ENCODE measurements at regions not wholly inside any gene's neighbourhood (a gene's known extent, or its start where the extent isn't known, plus 50 kb on each side); places are given as distances from the start of the nearest gene placed in this dataset.
A peak's percentile ranks its signal among the peaks of the same experiment; 100 is the strongest.

DNA sequence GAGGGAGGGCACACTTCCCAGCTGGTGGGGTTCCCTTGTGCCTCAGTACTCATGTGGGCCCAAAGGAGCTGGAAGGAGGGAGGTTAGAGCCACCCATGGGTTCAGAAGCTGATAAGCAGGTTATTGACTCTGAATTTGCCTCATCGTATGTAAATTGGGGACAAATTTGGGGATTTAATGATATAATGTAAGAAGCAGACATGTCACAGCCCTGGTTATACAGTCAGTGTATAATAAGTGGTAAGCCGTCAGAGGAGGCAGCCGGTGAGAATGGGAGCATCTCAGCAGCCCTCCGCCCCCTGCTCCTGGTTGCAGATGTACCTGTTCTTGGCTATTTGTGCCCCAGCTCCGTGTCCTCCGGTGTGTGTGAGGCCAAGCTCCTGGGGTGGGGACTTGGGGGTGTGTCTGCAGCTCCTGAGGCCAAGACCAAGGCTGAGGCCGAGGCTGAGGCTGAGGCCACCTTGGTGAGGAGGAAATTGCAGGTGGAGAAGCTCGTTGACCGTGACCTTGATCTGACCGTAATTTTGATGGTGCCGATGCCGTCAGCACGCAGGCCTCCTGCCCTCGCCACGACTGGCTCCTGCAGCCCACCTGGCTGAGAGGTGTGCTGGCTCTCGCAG, 288.1 kb downstream of the SEC14L1 start:
- Histone ChIP-seq H3K9me3 (ENCODE audit: control insufficient read depth in 5 of 5, low read length in 5 of 5) (no peaks in the 10 kb centered on the region), H3K9ac (ENCODE audit: low read length in 5 of 5) (peak overlapping the region in 2 of 5 donors; percentile 30 to 55), H3K36me3 (ENCODE audit: control insufficient read depth in 5 of 5, insufficient read depth in 5 of 5, low read length in 5 of 5) (no peaks in the 10 kb centered on the region), H3K27me3 (ENCODE audit: control insufficient read depth in 5 of 5, insufficient read depth in 4 of 5, low read length in 5 of 5) (no peaks in the 10 kb centered on the region), H3K4me1 (ENCODE audit: control insufficient read depth in 5 of 5, insufficient read depth in 5 of 5, low read length in 5 of 5) (peaks cover 38 to 84% (median 77%) of the 10 kb centered on the region in 5 donors), H3K4me3 (ENCODE audit: low read depth in 1 of 5, low read length in 5 of 5) (no peak overlapping the region), H3K27ac (ENCODE audit: low read depth, low read length) (peak overlapping the region; percentile 64)

DNA sequence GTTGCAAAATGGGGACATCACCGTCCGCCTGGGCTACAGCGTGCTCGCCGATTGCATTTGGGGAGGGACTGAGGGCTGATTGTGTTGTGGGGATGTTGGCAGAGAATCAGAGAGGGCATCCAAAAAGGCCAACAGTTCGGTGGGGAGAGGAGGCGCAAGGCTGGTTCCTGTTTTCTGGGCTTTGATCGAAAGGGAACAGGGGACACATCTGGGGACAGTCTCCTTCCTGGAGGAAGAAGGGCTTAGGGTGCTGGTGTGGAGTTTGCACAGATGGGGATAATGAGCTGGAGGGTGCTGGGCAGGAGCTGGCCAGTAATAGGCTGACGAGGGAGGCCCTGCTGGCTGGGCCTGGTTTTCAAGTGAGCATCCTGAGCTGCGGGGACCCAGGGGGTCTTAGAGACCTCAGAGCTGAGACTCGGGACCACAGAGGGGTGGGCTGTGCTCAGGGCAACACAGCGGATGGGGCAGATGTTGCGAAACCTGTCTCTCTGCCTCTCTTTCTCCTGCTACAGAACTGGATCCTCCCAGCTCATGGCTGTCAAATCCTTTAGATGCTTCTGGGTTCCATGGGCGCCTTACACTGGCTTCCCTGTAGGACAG, 288.7 kb downstream of the SEC14L1 start:
- Histone ChIP-seq H3K4me1 (ENCODE audit: control insufficient read depth in 5 of 5, insufficient read depth in 5 of 5, low read length in 5 of 5) (peaks cover 35 to 84% (median 77%) of the 10 kb centered on the region in 5 donors), H3K9ac (ENCODE audit: low read length in 5 of 5) (peak overlapping the region in 2 of 5 donors; percentile 22 to 55), H3K9me3 (ENCODE audit: control insufficient read depth in 5 of 5, low read length in 5 of 5) (no peaks in the 10 kb centered on the region), H3K36me3 (ENCODE audit: control insufficient read depth in 5 of 5, insufficient read depth in 5 of 5, low read length in 5 of 5) (no peaks in the 10 kb centered on the region), H3K4me3 (ENCODE audit: low read depth in 1 of 5, low read length in 5 of 5) (no peak overlapping the region), H3K27me3 (ENCODE audit: control insufficient read depth in 5 of 5, insufficient read depth in 4 of 5, low read length in 5 of 5) (no peaks in the 10 kb centered on the region), H3K27ac (ENCODE audit: low read depth, low read length) (peak overlapping the region; percentile 57)

DNA sequence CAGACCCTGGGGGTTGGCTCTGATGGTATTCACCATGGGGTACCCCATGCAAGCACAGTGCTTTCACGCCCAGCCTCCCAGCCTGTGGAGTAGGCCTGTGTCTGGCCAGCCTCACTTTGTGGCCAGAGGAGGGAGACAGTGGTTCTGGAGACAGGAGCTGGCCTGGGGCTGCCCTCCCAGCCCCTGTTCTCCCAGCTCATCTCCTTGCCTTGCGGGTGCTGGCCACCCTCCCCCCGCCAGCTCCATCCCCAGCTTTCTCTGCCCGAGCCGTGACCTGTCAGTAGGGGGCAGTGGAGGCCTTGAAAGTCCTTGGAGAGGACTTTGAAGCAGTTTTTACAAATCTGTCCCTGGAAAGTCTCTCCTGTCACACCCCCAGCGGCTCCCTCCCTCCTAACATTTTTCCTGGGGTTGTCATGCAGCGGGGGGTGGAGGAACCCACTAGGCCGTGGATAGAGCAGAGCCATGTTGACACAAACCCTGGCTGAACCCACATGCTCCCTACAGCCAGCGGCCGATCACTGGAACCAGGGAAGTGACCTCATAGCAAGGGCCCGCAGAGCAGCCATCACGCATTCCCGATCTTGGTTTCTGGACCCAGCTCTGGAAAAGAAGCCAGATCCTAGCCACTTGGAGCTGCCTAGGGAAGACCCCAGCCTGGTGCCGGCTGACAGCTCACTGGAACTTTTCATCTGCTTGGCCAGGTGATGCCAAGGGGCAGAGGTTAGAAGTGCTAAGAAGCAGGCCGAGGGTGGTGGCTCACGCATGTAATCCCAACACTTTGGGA, 289.4 kb downstream of the SEC14L1 start:
- Histone ChIP-seq H3K27ac (ENCODE audit: low read depth, low read length) (peak overlapping the region; percentile 57), H3K9me3 (ENCODE audit: control insufficient read depth in 5 of 5, low read length in 5 of 5) (no peaks in the 10 kb centered on the region), H3K36me3 (ENCODE audit: control insufficient read depth in 5 of 5, insufficient read depth in 5 of 5, low read length in 5 of 5) (peaks cover 0 to 3% (median 0%) of the 10 kb centered on the region in 5 donors), H3K27me3 (ENCODE audit: control insufficient read depth in 5 of 5, insufficient read depth in 4 of 5, low read length in 5 of 5) (no peaks in the 10 kb centered on the region), H3K4me3 (ENCODE audit: low read depth in 1 of 5, low read length in 5 of 5) (no peak overlapping the region), H3K4me1 (ENCODE audit: control insufficient read depth in 5 of 5, insufficient read depth in 5 of 5, low read length in 5 of 5) (peaks cover 32 to 84% (median 77%) of the 10 kb centered on the region in 5 donors), H3K9ac (ENCODE audit: low read length in 5 of 5) (peak overlapping the region in 1 of 5 donors; percentile 22)

DNA sequence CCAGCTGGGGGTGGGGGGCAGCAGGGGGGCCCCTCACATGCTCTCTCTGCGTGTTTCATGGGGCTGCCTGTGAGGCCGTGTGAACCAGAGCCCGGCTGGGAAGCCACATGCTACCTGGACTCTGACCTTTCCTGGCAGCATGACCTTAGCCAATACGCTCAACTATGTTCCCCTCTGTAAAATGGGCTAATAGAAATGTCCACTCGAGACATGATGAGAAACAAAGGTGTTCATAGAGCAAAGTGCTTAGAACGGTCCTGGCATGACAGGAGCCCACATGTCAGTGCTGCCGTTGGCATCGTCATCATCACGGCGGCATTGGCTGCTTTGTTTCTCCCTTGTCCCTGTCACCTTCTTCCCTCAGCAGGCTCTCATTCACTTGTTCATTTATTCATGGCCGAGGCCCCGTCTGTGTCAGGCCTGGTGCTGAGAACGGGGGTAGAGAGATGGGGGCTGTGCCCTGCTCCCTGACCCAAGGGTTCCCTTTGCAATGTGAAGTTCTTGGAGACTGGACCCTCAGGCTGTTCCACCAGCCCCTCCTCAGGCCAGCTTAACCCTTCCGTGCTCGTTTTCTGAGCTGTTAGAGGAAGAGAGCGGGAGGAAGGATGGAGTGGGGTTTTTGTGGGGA, 291.4 kb downstream of the SEC14L1 start:
- peaks cover 0 to 6% (median 0%) of the 10 kb centered on the region in 5 donors for H3K36me3 ChIP-seq (ENCODE audit: control insufficient read depth in 5 of 5, insufficient read depth in 5 of 5, low read length in 5 of 5)
- H3K9me3 ChIP-seq (ENCODE audit: control insufficient read depth in 5 of 5, low read length in 5 of 5): no peaks in the 10 kb centered on the region
- no peak overlapping the region for H3K4me3 ChIP-seq (ENCODE audit: low read depth in 1 of 5, low read length in 5 of 5)
- H3K4me1 ChIP-seq (ENCODE audit: control insufficient read depth in 5 of 5, insufficient read depth in 5 of 5, low read length in 5 of 5): peaks cover 27 to 84% (median 77%) of the 10 kb centered on the region in 5 donors
- H3K9ac ChIP-seq (ENCODE audit: low read length in 5 of 5): no peak overlapping the region
- no peaks in the 10 kb centered on the region for H3K27me3 ChIP-seq (ENCODE audit: control insufficient read depth in 5 of 5, insufficient read depth in 4 of 5, low read length in 5 of 5)
- H3K27ac ChIP-seq (ENCODE audit: low read depth, low read length): no peak overlapping the region

- no peak overlapping the region for H3K9ac ChIP-seq (ENCODE audit: low read length in 5 of 5)
- H3K27me3 ChIP-seq (ENCODE audit: control insufficient read depth in 5 of 5, insufficient read depth in 4 of 5, low read length in 5 of 5): no peaks in the 10 kb centered on the region
- no peak overlapping the region for H3K27ac ChIP-seq (ENCODE audit: low read depth, low read length)
- H3K36me3 ChIP-seq (ENCODE audit: control insufficient read depth in 5 of 5, insufficient read depth in 5 of 5, low read length in 5 of 5): peaks cover 0 to 6% (median 0%) of the 10 kb centered on the region in 5 donors
- H3K4me1 ChIP-seq (ENCODE audit: control insufficient read depth in 5 of 5, insufficient read depth in 5 of 5, low read length in 5 of 5): peaks cover 24 to 84% (median 77%) of the 10 kb centered on the region in 5 donors
- peak overlapping the region in 1 of 5 donors; percentile 14 for H3K4me3 ChIP-seq (ENCODE audit: low read depth in 1 of 5, low read length in 5 of 5)
- no peaks in the 10 kb centered on the region for H3K9me3 ChIP-seq (ENCODE audit: control insufficient read depth in 5 of 5, low read length in 5 of 5)
Measured at GRCh38 chr17:77432742-77433141, 292.0 kb downstream of the SEC14L1 start.

DNA sequence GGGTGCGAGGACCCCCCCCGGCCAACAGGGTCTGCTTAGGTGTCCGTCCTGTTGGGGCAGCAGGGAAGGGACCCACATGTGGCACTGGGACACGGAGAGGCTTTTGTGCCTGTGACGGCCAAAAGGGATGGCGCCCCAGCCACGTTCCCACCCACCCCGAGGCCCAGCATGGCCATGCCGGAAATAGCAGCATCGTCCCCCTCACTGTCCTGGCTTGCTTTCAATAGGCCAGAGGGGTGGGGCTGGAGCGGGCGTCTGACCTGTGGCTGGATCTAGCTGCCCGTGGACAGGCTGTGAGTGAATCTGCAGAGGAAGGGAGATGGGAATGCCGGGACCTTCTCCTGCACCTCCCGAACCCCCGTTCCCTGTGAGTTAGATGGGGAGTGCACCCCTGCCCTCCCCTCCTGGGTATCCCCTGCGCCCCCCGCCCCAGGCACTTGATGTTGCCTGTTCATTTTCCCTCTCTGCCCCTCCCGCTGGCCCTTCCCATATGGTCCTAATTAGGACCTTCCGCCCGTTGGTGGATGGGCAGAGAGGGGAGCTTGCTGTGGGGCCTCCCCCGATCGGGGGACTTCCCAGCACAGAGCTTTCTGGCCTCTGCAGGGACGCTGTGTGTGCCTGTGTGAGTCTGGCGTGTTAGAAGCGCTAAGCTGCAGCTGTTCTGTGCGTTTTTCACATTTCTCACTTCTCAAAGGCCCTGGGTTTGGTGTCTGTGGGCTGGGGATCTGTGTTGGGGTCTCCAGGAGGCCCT, 292.8 kb downstream of the SEC14L1 start:
- Histone ChIP-seq H3K27ac (ENCODE audit: low read depth, low read length) (no peak overlapping the region), H3K27me3 (ENCODE audit: control insufficient read depth in 5 of 5, insufficient read depth in 4 of 5, low read length in 5 of 5) (no peaks in the 10 kb centered on the region), H3K4me1 (ENCODE audit: control insufficient read depth in 5 of 5, insufficient read depth in 5 of 5, low read length in 5 of 5) (peaks cover 24 to 84% (median 77%) of the 10 kb centered on the region in 5 donors), H3K9me3 (ENCODE audit: control insufficient read depth in 5 of 5, low read length in 5 of 5) (no peaks in the 10 kb centered on the region), H3K9ac (ENCODE audit: low read length in 5 of 5) (no peak overlapping the region), H3K36me3 (ENCODE audit: control insufficient read depth in 5 of 5, insufficient read depth in 5 of 5, low read length in 5 of 5) (peaks cover 0 to 6% (median 0%) of the 10 kb centered on the region in 5 donors), H3K4me3 (ENCODE audit: low read depth in 1 of 5, low read length in 5 of 5) (peak overlapping the region in 1 of 5 donors; percentile 14)

GRCh38 chr17:77434136-77435114, 293.7 kb downstream of the SEC14L1 start:
- H3K27me3 ChIP-seq (ENCODE audit: control insufficient read depth in 5 of 5, insufficient read depth in 4 of 5, low read length in 5 of 5): no peaks in the 10 kb centered on the region
- H3K9ac ChIP-seq (ENCODE audit: low read length in 5 of 5): no peak overlapping the region
- peaks cover 29 to 84% (median 75%) of the 10 kb centered on the region in 5 donors for H3K4me1 ChIP-seq (ENCODE audit: control insufficient read depth in 5 of 5, insufficient read depth in 5 of 5, low read length in 5 of 5)
- H3K9me3 ChIP-seq (ENCODE audit: control insufficient read depth in 5 of 5, low read length in 5 of 5): no peaks in the 10 kb centered on the region
- H3K36me3 ChIP-seq (ENCODE audit: control insufficient read depth in 5 of 5, insufficient read depth in 5 of 5, low read length in 5 of 5): peaks cover 0 to 6% (median 0%) of the 10 kb centered on the region in 5 donors
- H3K4me3 ChIP-seq (ENCODE audit: low read depth in 1 of 5, low read length in 5 of 5): no peak overlapping the region
- no peak overlapping the region for H3K27ac ChIP-seq (ENCODE audit: low read depth, low read length)

- Histone ChIP-seq H3K4me1 (ENCODE audit: control insufficient read depth in 5 of 5, insufficient read depth in 5 of 5, low read length in 5 of 5) (peaks cover 21 to 84% (median 75%) of the 10 kb centered on the region in 5 donors), H3K27ac (ENCODE audit: low read depth, low read length) (no peak overlapping the region), H3K36me3 (ENCODE audit: control insufficient read depth in 5 of 5, insufficient read depth in 5 of 5, low read length in 5 of 5) (peaks cover 0 to 6% (median 0%) of the 10 kb centered on the region in 5 donors), H3K9me3 (ENCODE audit: control insufficient read depth in 5 of 5, low read length in 5 of 5) (no peaks in the 10 kb centered on the region), H3K4me3 (ENCODE audit: low read depth in 1 of 5, low read length in 5 of 5) (no peak overlapping the region), H3K27me3 (ENCODE audit: control insufficient read depth in 5 of 5, insufficient read depth in 4 of 5, low read length in 5 of 5) (no peaks in the 10 kb centered on the region), H3K9ac (ENCODE audit: low read length in 5 of 5) (no peak overlapping the region)
Measured at GRCh38 chr17:77435272-77436057, 294.7 kb downstream of the SEC14L1 start.
